ENCODE measurements at regions not wholly inside any gene's neighbourhood (a gene's known extent, or its start where the extent isn't known, plus 50 kb on each side); places are given as distances from the start of the nearest gene placed in this dataset.
A peak's percentile ranks its signal among the peaks of the same experiment; 100 is the strongest.
"Not testable (repeated sequence)": the region's sequence is repeated elsewhere in the genome, so short reads cannot be mapped to it uniquely, and the experiment has no call there.

DNA sequence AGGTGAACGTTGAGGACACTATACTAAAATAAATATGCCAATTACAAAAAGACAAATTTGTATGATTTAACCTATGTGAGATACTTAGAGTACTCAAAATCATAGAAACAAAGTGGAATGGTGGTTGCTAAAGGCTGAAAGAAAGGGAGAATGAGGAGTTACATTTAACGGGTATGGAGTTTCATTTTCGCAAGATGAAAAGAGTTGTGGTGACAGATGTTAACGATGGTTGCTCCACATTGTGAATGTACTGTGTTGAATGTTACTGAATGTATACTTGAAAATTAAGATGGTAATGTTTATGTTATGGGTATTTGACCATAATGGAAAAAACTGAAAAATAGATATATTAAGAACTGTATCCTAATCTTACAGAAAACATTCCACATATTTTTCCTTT lies 51.3 kb upstream of the MOCS2 start:
- DNase-seq (ENCODE audit: insufficient read length, low spot score) (no peak), FAIRE-seq (no peak)
- TF ChIP-seq SPI1 (IDR thresholded peaks at IDR 0.05; ENCODE audit: low read depth, low read length) (no peak), POLR2A (IDR thresholded peaks at IDR 0.05; ENCODE audit: low read depth, low read length) (no peak), POU2F2 (IDR thresholded peaks at IDR 0.05; ENCODE audit: low read depth, low read length) (no peak), POLR2AphosphoS5 (IDR thresholded peaks at IDR 0.05; ENCODE audit: low read depth, low read length) (no peak), TAF1 (IDR thresholded peaks at IDR 0.05; ENCODE audit: low read depth, low read length) (no peak), PAX5 (IDR thresholded peaks at IDR 0.05; ENCODE audit: insufficient read depth, low read length, severe bottlenecking) (no peak)

DNA sequence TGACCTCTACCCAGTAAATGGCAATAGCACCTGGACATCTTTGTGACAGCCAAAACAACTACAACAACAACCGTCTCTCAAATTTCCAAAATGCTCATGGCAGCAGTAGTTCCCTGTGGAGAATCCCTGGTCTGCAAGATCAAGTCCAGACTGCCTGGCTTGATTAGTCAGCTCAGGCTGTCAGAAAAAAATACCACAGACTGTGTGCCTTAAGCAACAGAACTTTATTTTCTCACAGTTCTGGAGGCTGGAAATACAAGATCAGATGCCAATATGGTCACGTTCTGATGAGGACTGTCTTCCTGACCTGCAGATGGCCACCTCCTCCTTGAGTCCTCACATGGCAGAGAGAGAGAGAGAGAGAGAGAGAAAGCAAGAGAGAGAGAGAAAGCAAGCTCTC lies 52.3 kb upstream of the MOCS2 start:
- TF ChIP-seq POU2F2 (IDR thresholded peaks at IDR 0.05; ENCODE audit: low read depth, low read length): no peak
- no peak for TF ChIP-seq SPI1 (IDR thresholded peaks at IDR 0.05; ENCODE audit: low read depth, low read length)
- no peak for TF ChIP-seq TAF1 (IDR thresholded peaks at IDR 0.05; ENCODE audit: low read depth, low read length)
- no peak for TF ChIP-seq POLR2AphosphoS5 (IDR thresholded peaks at IDR 0.05; ENCODE audit: low read depth, low read length)
- TF ChIP-seq PAX5 (IDR thresholded peaks at IDR 0.05; ENCODE audit: insufficient read depth, low read length, severe bottlenecking): no peak
- no peak for TF ChIP-seq POLR2A (IDR thresholded peaks at IDR 0.05; ENCODE audit: low read depth, low read length)
- no peak for FAIRE-seq
- DNase-seq (ENCODE audit: insufficient read length, low spot score): no peak

DNA sequence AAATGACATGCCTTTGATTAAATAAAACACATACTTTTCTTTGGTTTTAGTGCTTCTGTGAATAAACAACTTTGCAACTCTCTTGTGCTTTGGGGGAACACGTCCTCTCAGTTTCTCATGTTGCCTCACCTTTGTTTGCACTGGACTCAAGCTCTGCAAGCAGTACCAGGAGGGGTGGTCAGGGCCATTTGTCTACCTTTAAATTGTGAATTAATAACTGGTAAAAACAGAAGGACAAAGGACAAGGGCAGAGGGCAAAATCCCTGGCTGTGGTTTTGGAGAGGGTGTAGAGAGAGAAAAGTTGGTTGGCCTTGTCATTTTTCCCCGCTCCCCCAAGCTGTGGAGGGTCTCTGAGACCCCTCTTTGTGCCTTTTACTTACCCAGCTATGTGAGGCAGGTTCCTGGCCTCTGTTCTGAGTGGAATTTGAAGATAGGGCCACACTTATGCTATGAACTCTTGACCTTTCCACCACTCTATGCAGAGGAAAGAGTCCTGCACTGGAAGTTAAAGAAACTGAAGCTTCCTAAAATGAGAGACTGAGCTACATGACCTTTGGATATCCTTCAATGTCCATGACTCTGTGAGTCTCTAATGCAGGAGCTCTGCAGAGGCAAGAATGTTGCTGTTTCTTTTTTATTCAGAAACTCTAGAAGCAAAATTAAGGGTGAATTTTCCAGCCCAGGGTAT lies 55.1 kb upstream of the MOCS2 start:
- TF ChIP-seq TAF1 (IDR thresholded peaks at IDR 0.05; ENCODE audit: low read depth, low read length) (no peak), POLR2AphosphoS5 (IDR thresholded peaks at IDR 0.05; ENCODE audit: low read depth, low read length) (no peak), POU2F2 (IDR thresholded peaks at IDR 0.05; ENCODE audit: low read depth, low read length) (no peak), POLR2A (IDR thresholded peaks at IDR 0.05; ENCODE audit: low read depth, low read length) (no peak), PAX5 (IDR thresholded peaks at IDR 0.05; ENCODE audit: insufficient read depth, low read length, severe bottlenecking) (no peak), SPI1 (IDR thresholded peaks at IDR 0.05; ENCODE audit: low read depth, low read length) (no peak)
- no peak for DNase-seq (ENCODE audit: insufficient read length, low spot score)
- FAIRE-seq: no peak

DNA sequence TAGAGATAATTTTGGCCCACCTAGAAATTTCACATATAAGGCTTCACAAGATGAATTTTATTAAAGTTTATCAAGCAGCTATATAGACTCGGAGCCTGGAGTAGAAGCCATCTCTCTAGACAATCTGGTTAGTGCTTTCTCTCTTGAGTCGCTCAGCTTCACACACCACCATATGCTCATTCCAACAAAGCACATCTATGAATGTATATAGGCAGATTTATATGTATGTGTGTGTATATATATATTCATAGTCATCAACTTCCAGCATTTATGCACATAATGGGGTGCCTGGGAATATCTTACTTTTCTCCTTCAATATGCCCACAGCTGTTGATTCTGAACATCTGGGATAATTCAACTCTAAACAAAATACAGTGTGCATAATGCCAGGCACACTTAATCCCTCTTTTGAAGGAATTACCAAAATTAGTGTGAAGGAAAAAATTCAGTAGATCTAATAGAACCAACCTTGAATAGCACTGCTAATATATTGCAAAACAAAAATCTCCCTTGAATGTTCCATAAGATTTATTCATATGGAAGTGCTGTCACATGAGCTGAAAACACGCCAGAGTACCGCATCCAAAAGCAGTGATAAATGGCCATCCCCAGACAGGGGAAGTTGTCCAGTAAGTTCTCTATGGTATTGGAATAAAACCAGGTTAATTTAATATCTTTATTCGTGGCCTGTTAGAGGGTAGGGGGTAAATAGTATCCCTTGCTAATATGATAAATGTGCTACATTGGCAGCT lies 56.0 kb upstream of the MOCS2 start:
- DNase-seq (ENCODE audit: insufficient read length, low spot score) (no peak), FAIRE-seq (no peak)
- no peak for TF ChIP-seq POLR2AphosphoS5 (IDR thresholded peaks at IDR 0.05; ENCODE audit: low read depth, low read length)
- no peak for TF ChIP-seq PAX5 (IDR thresholded peaks at IDR 0.05; ENCODE audit: insufficient read depth, low read length, severe bottlenecking)
- TF ChIP-seq POU2F2 (IDR thresholded peaks at IDR 0.05; ENCODE audit: low read depth, low read length): no peak
- no peak for TF ChIP-seq TAF1 (IDR thresholded peaks at IDR 0.05; ENCODE audit: low read depth, low read length)
- TF ChIP-seq POLR2A (IDR thresholded peaks at IDR 0.05; ENCODE audit: low read depth, low read length): no peak
- no peak for TF ChIP-seq SPI1 (IDR thresholded peaks at IDR 0.05; ENCODE audit: low read depth, low read length)

DNA sequence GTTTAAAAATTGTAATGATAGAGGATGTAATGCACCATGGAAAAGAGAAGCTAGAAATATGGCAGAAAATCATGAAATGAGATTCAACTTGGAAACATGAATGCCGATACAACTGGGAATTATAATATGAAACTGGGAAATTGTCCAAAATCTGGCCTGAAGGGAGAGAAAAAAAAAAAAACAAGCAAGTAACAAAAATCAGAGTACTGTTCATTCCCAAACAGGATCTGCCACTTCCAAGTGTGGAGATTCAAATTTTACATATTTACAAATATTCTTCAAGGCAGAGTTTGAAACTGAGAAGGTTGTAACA lies 56.6 kb upstream of the MOCS2 start:
- FAIRE-seq: no peak
- DNase-seq (ENCODE audit: insufficient read length, low spot score): no peak
- TF ChIP-seq POLR2A (IDR thresholded peaks at IDR 0.05; ENCODE audit: low read depth, low read length): no peak
- no peak for TF ChIP-seq POLR2AphosphoS5 (IDR thresholded peaks at IDR 0.05; ENCODE audit: low read depth, low read length)
- no peak for TF ChIP-seq PAX5 (IDR thresholded peaks at IDR 0.05; ENCODE audit: insufficient read depth, low read length, severe bottlenecking)
- TF ChIP-seq POU2F2 (IDR thresholded peaks at IDR 0.05; ENCODE audit: low read depth, low read length): no peak
- TF ChIP-seq TAF1 (IDR thresholded peaks at IDR 0.05; ENCODE audit: low read depth, low read length): no peak
- no peak for TF ChIP-seq SPI1 (IDR thresholded peaks at IDR 0.05; ENCODE audit: low read depth, low read length)

DNA sequence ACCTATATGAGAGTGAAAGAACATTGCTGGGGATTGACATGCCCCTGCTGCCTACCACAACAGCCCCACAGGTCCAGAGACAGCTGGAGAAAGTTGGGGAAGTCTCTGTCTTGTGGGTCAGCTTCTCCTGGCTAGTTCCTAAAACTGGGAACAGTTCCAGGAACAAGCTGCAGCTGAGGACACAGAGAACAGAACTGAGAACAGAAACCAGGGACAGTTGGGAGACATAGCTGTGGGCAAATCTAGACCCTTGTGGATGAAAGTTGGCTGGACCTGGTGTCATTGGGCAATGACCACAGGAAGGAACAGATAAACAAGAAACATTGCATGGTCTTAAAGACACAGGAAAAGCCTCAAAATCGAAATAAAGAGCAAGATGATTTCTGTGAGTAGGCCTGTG lies 58.3 kb upstream of the MOCS2 start:
- no peak for DNase-seq (ENCODE audit: insufficient read length, low spot score)

DNA sequence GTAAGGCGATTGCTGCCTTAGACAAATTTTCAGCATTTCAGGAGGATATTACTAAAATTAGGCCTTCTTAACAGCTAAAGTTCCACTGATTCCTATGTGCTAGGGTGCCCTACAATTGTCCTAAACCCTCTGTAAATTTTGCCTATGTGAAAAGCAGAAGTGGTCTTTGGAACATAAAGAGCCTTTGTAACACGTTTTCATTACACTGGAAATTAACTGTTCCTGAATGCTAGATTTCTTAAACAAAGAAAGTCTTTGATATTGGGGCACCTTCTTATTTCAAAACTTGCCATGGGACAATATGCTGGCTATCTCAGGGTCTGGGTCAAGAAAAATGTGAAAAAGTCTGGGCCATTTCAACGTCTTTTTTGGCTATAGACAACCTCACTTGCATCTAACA lies 60.4 kb upstream of the MOCS2 start:
- DNase-seq (ENCODE audit: insufficient read length, low spot score) (no peak), FAIRE-seq (no peak)
- TF ChIP-seq POLR2A (IDR thresholded peaks at IDR 0.05; ENCODE audit: low read depth, low read length) (no peak), TAF1 (IDR thresholded peaks at IDR 0.05; ENCODE audit: low read depth, low read length) (no peak), POU2F2 (IDR thresholded peaks at IDR 0.05; ENCODE audit: low read depth, low read length) (no peak), POLR2AphosphoS5 (IDR thresholded peaks at IDR 0.05; ENCODE audit: low read depth, low read length) (no peak), SPI1 (IDR thresholded peaks at IDR 0.05; ENCODE audit: low read depth, low read length) (0 out of 2 replicates have a peak, but pooled peaks have one; percentile 13)

More for the DNA sequence above, 58.3 kb upstream of the MOCS2 start:
- no peak for FAIRE-seq
- no peak for TF ChIP-seq PAX5 (IDR thresholded peaks at IDR 0.05; ENCODE audit: insufficient read depth, low read length, severe bottlenecking)
- no peak for TF ChIP-seq POLR2AphosphoS5 (IDR thresholded peaks at IDR 0.05; ENCODE audit: low read depth, low read length)
- TF ChIP-seq TAF1 (IDR thresholded peaks at IDR 0.05; ENCODE audit: low read depth, low read length): no peak
- no peak for TF ChIP-seq POLR2A (IDR thresholded peaks at IDR 0.05; ENCODE audit: low read depth, low read length)
- TF ChIP-seq POU2F2 (IDR thresholded peaks at IDR 0.05; ENCODE audit: low read depth, low read length): no peak
- no peak for TF ChIP-seq SPI1 (IDR thresholded peaks at IDR 0.05; ENCODE audit: low read depth, low read length)

DNA sequence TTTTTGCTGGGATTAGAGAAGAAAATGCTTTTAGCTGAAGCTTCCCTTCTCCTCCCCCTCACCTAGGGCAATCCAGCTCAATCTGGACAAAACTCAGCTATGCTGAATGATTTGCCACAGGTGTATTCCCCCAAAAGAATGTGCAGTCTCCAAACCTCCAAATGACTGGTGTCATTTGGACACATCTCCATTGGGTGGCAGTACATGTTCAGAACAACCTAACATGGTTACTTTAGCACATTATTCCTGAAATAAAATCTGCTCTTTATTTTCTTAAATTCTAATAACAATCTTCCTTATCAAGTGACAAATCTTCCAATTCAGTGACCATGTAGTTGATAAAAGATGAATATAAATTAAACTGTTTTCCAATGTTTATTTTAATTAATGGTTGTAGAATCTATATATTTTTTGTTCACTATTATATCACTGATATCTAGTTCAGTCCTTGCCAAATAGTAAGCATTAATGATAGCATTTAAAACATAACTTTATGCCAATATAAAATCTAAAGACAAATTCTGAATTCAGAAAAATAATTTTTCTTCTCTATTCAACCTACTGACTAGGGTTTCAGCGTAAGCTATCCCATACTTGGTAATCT lies 61.3 kb upstream of the MOCS2 start:
- FAIRE-seq (no peak), DNase-seq (ENCODE audit: insufficient read length, low spot score) (no peak)
- TF ChIP-seq POLR2A (IDR thresholded peaks at IDR 0.05; ENCODE audit: low read depth, low read length) (no peak), POLR2AphosphoS5 (IDR thresholded peaks at IDR 0.05; ENCODE audit: low read depth, low read length) (no peak), SPI1 (IDR thresholded peaks at IDR 0.05; ENCODE audit: low read depth, low read length) (no peak), PAX5 (IDR thresholded peaks at IDR 0.05; ENCODE audit: insufficient read depth, low read length, severe bottlenecking) (no peak), POU2F2 (IDR thresholded peaks at IDR 0.05; ENCODE audit: low read depth, low read length) (no peak), TAF1 (IDR thresholded peaks at IDR 0.05; ENCODE audit: low read depth, low read length) (no peak)

DNA sequence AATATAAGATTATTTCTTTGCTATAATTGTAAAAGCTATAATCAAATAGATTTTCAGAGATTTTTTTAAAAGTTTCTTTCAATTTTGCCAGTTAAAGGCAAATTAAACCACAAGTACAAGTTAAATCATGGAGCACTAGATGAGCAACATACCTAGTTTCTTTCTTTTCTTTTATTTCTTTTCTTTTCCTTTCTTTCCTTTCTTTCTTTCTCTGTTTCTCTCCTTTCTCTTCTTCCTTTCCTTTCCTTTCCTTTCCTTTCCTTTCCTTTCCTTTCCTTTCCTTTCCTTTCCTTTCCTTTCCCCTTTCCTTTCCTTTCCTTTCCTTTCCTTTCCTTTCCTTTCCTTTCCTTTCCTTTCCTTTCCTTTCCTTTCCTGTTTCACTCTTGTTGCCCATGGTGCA lies 62.5 kb upstream of the MOCS2 start:
- FAIRE-seq; DNase-seq (ENCODE audit: insufficient read length, low spot score): not testable (repeated sequence)

Measured in GM12891 (cell line).